WI38 (cell line): ENCODE measurements at regions not wholly inside any gene's neighbourhood (a gene's known extent, or its start where the extent isn't known, plus 50 kb on each side); places are given as distances from the start of the nearest gene placed in this dataset.

ENCODE experiments used
- H3K4me3 ChIP-seq: 2 replicates; pipeline ENCODE4 v1.5.1; 2011; ENCODE audit warnings: low read depth, mild to moderate bottlenecking, control low read depth, low read length
- CTCF ChIP-seq: IDR thresholded peaks from 2 replicates; pipeline ENCODE4 v1.5.1; 2012; ENCODE audit warnings: low read depth, mild to moderate bottlenecking, control low read depth, low read length

GRCh38 chr6:19515939-19516338 is 321.2 kb upstream of the ID4 start:
- no peak for TF ChIP-seq CTCF
- no peak overlapping the region for H3K4me3 ChIP-seq

- no peak overlapping the region for H3K4me3 ChIP-seq
- no peak for TF ChIP-seq CTCF
These were observed 317.2 kb upstream of the ID4 start for GRCh38 chr6:19519941-19520340.

- no peak for TF ChIP-seq CTCF
- H3K4me3 ChIP-seq, result no peak overlapping the region
These were observed 312.6 kb upstream of the ID4 start for GRCh38 chr6:19524366-19525186.

- TF ChIP-seq CTCF, result no peak
- no peak overlapping the region for H3K4me3 ChIP-seq
These were observed 311.5 kb upstream of the ID4 start for GRCh38 chr6:19525673-19526072.

GRCh38 chr6:19530188-19530587 is 307.0 kb upstream of the ID4 start:
- no peak overlapping the region for H3K4me3 ChIP-seq
- no peak for TF ChIP-seq CTCF

GRCh38 chr6:19535351-19535750 is 301.8 kb upstream of the ID4 start:
- TF ChIP-seq CTCF, result no peak

GRCh38 chr6:19536838-19537237 is 300.3 kb upstream of the ID4 start:
- H3K4me3 ChIP-seq, result no peak overlapping the region
- TF ChIP-seq CTCF, result no peak

More at GRCh38 chr6:19535351-19535750, 301.8 kb upstream of the ID4 start:
- no peak overlapping the region for H3K4me3 ChIP-seq
